Astrocyte (in vitro differentiated cells and primary cell): ENCODE measurements at regions not wholly inside any gene's neighbourhood (a gene's known extent, or its start where the extent isn't known, plus 50 kb on each side); places are given as distances from the start of the nearest gene placed in this dataset.

Experiments
- DNase-seq: peaks from one replicate; pipeline ENCODE4 v3.0.0-alpha.2; 2010; ENCODE audit warnings: low read depth
- FAIRE-seq: peaks from 2 replicates; lab custom pipeline; 2011; peaks lifted over from hg19 to GRCh38; lab: Jason Lieb, UNC
- H2AFZ ChIP-seq: 2 replicates; pipeline ENCODE4 v1.6.0; 2012; ENCODE audit warnings: low read depth, low read length, inconsistent platforms
- H3K27ac ChIP-seq: 2 replicates; pipeline ENCODE4 v1.5.1; 2011; ENCODE audit warnings: low read depth, low read length, inconsistent platforms
- H3K27me3 ChIP-seq: 2 replicates; pipeline ENCODE4 v1.6.0; 2011; ENCODE audit warnings: low read length, inconsistent platforms; ENCODE audit not compliant: insufficient read depth
- H3K36me3 ChIP-seq: 2 replicates; pipeline ENCODE4 v1.5.1; 2011; ENCODE audit warnings: low read length, inconsistent platforms; ENCODE audit not compliant: insufficient read depth
- H3K4me1 ChIP-seq: 2 replicates; pipeline ENCODE4 v1.5.1; 2011; ENCODE audit warnings: low read length, inconsistent platforms; ENCODE audit not compliant: insufficient read depth
- H3K4me2 ChIP-seq: 2 replicates; pipeline ENCODE4 v1.6.0; 2012; ENCODE audit warnings: low read length, inconsistent platforms
- H3K4me3 ChIP-seq: 2 replicates; pipeline ENCODE4 v1.5.1; 2011; ENCODE audit warnings: low read depth, mild to moderate bottlenecking, low read length, inconsistent platforms; ENCODE audit not compliant: insufficient read depth
- H3K79me2 ChIP-seq: 2 replicates; pipeline ENCODE4 v1.6.0; 2012; ENCODE audit warnings: mild to moderate bottlenecking, low read length, inconsistent platforms; ENCODE audit not compliant: insufficient read depth
- H3K9ac ChIP-seq: 2 replicates; pipeline ENCODE4 v1.6.0; 2012; ENCODE audit warnings: mild to moderate bottlenecking, low read length, inconsistent platforms
- H3K9me3 ChIP-seq: 2 replicates; pipeline ENCODE4 v1.5.1; 2012; ENCODE audit warnings: low read depth, mild to moderate bottlenecking, low read length, inconsistent platforms; ENCODE audit not compliant: insufficient read depth
- H4K20me1 ChIP-seq: 2 replicates; pipeline ENCODE4 v1.6.0; 2012; ENCODE audit warnings: low read length, inconsistent platforms; ENCODE audit not compliant: insufficient read depth
- H3K27ac Mint-ChIP-seq: one replicate; pipeline ENCODE4 v1.8.0; 2021; ENCODE audit warnings: mild to moderate bottlenecking, mixed read lengths; ENCODE audit not compliant: unreplicated experiment
- H3K27me3 Mint-ChIP-seq: one replicate; pipeline ENCODE4 v1.8.0; 2021; ENCODE audit warnings: low read depth, mixed read lengths; ENCODE audit not compliant: unreplicated experiment
- H3K36me3 Mint-ChIP-seq: one replicate; pipeline ENCODE4 v1.8.0; 2021; ENCODE audit warnings: low read depth, mixed read lengths; ENCODE audit not compliant: unreplicated experiment
- H3K4me1 Mint-ChIP-seq: one replicate; pipeline ENCODE4 v1.8.0; 2021; ENCODE audit warnings: low read depth, mixed read lengths; ENCODE audit not compliant: unreplicated experiment
- H3K4me3 Mint-ChIP-seq: one replicate; pipeline ENCODE4 v1.8.0; 2021; ENCODE audit warnings: mild to moderate bottlenecking, moderate library complexity, mixed read lengths; ENCODE audit not compliant: unreplicated experiment
- H3K9me3 Mint-ChIP-seq: one replicate; pipeline ENCODE4 v1.8.0; 2021; ENCODE audit warnings: mild to moderate bottlenecking, mixed read lengths; ENCODE audit not compliant: unreplicated experiment
- EZH2 ChIP-seq: IDR thresholded peaks from 2 replicates; pipeline ENCODE4 v1.6.1; 2012; ENCODE audit warnings: mild to moderate bottlenecking, low read length, inconsistent platforms; ENCODE audit not compliant: insufficient read depth
- TF ChIP-seq, protein P1 (sequence below): IDR thresholded peaks from 2 replicates; pipeline ENCODE4 v1.5.1; 2011; ENCODE audit warnings: low read depth, mild to moderate bottlenecking, inconsistent platforms, low read length, moderate library complexity; ENCODE audit not compliant: insufficient read depth

- Histone ChIP-seq H2AFZ (no peak overlapping the region), H3K36me3 (peaks cover 8% of the 10 kb centered on the region), H3K27ac (peak overlapping the region; percentile 86), H3K79me2 (peaks cover 73% of the 10 kb centered on the region), H3K9ac (peak overlapping the region; percentile 36), H4K20me1 (peaks cover 43% of the 10 kb centered on the region), H3K4me2 (peak overlapping the region; percentile 93), H3K27me3 (no peaks in the 10 kb centered on the region), H3K4me1 (peaks cover 47% of the 10 kb centered on the region), H3K9me3 (no peaks in the 10 kb centered on the region), H3K4me3 (no peak overlapping the region)
- Mint-ChIP-seq H3K4me1 (peaks cover 53% of the 10 kb centered on the region), H3K9me3 (no peaks in the 10 kb centered on the region), H3K27me3 (no peaks in the 10 kb centered on the region), H3K4me3 (peak overlapping the region; percentile 90), H3K27ac (peak overlapping the region; percentile 8), H3K36me3 (peaks cover 14% of the 10 kb centered on the region)
- no peak for DNase-seq
- no peak for TF ChIP-seq EZH2
- TF ChIP-seq, protein P1, sequence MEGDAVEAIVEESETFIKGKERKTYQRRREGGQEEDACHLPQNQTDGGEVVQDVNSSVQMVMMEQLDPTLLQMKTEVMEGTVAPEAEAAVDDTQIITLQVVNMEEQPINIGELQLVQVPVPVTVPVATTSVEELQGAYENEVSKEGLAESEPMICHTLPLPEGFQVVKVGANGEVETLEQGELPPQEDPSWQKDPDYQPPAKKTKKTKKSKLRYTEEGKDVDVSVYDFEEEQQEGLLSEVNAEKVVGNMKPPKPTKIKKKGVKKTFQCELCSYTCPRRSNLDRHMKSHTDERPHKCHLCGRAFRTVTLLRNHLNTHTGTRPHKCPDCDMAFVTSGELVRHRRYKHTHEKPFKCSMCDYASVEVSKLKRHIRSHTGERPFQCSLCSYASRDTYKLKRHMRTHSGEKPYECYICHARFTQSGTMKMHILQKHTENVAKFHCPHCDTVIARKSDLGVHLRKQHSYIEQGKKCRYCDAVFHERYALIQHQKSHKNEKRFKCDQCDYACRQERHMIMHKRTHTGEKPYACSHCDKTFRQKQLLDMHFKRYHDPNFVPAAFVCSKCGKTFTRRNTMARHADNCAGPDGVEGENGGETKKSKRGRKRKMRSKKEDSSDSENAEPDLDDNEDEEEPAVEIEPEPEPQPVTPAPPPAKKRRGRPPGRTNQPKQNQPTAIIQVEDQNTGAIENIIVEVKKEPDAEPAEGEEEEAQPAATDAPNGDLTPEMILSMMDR, result no peak
- FAIRE-seq, result no peak
These were observed 104.0 kb upstream of the AKIP1 start for GRCh38 chr11:8806974-8807373.

GRCh38 chr11:8807544-8808225 is 103.3 kb upstream of the AKIP1 start:
- H3K79me2 ChIP-seq, result peaks cover 73% of the 10 kb centered on the region
- H2AFZ ChIP-seq, result no peak overlapping the region
- H3K27me3 ChIP-seq, result no peaks in the 10 kb centered on the region
- H3K27ac ChIP-seq, result peak overlapping the region; percentile 86
- H3K9me3 Mint-ChIP-seq, result no peaks in the 10 kb centered on the region
- peaks cover 36% of the 10 kb centered on the region for H4K20me1 ChIP-seq
- peak; percentile 96 for DNase-seq
- no peaks in the 10 kb centered on the region for H3K27me3 Mint-ChIP-seq
- peak; percentile 73 for FAIRE-seq
- peak overlapping the region; percentile 73 for H3K4me3 ChIP-seq
- peak overlapping the region; percentile 93 for H3K4me2 ChIP-seq
- peaks cover 55% of the 10 kb centered on the region for H3K4me1 Mint-ChIP-seq
- peak overlapping the region; percentile 90 for H3K9ac ChIP-seq
- H3K4me1 ChIP-seq, result peaks cover 47% of the 10 kb centered on the region
- H3K27ac Mint-ChIP-seq, result peak overlapping the region; percentile 94
- no peaks in the 10 kb centered on the region for H3K9me3 ChIP-seq
- TF ChIP-seq, protein P1, result no peak
- TF ChIP-seq EZH2, result no peak
- peak overlapping the region; percentile 90 for H3K4me3 Mint-ChIP-seq
- H3K36me3 Mint-ChIP-seq, result peaks cover 14% of the 10 kb centered on the region
- H3K36me3 ChIP-seq, result peaks cover 3% of the 10 kb centered on the region

- peaks cover 14% of the 10 kb centered on the region for H3K36me3 Mint-ChIP-seq
- no peaks in the 10 kb centered on the region for H3K9me3 ChIP-seq
- no peaks in the 10 kb centered on the region for H3K27me3 Mint-ChIP-seq
- H3K4me2 ChIP-seq, result peak overlapping the region; percentile 93
- no peak for TF ChIP-seq EZH2
- TF ChIP-seq, protein P1, result no peak
- no peaks in the 10 kb centered on the region for H3K9me3 Mint-ChIP-seq
- H3K27ac ChIP-seq, result peak overlapping the region; percentile 86
- peak overlapping the region; percentile 94 for H3K27ac Mint-ChIP-seq
- H3K4me3 Mint-ChIP-seq, result peak overlapping the region; percentile 90
- H3K79me2 ChIP-seq, result peaks cover 74% of the 10 kb centered on the region
- peaks cover 55% of the 10 kb centered on the region for H3K4me1 Mint-ChIP-seq
- H3K36me3 ChIP-seq, result no peaks in the 10 kb centered on the region
- no peak for DNase-seq
- H3K9ac ChIP-seq, result peak overlapping the region; percentile 90
- H3K4me1 ChIP-seq, result peaks cover 47% of the 10 kb centered on the region
- no peak overlapping the region for H2AFZ ChIP-seq
- H4K20me1 ChIP-seq, result peaks cover 34% of the 10 kb centered on the region
- peak overlapping the region; percentile 73 for H3K4me3 ChIP-seq
- FAIRE-seq, result no peak
- no peaks in the 10 kb centered on the region for H3K27me3 ChIP-seq
These were observed 102.8 kb upstream of the AKIP1 start for GRCh38 chr11:8808226-8808585.
